Neural cell (in vitro differentiated cells): ENCODE measurements at regions not wholly inside any gene's neighbourhood (a gene's known extent, or its start where the extent isn't known, plus 50 kb on each side); places are given as distances from the start of the nearest gene placed in this dataset.

Experiments used
- H2AFZ ChIP-seq: fragments of 200-600, 300-800 bp; sonication (generic), shearing (Covaris generic); 2 replicates; pipeline ENCODE4 v1.6.0; 2014; ENCODE audit warnings: low read depth, mild to moderate bottlenecking, antibody characterized with exemption, low read length, moderate library complexity
- H3F3A ChIP-seq: fragments of 200-600 bp; shearing (Covaris generic); 2 replicates; pipeline ENCODE4 v1.6.1; 2016; ENCODE audit warnings: mild to moderate bottlenecking, moderate library complexity, mixed read lengths, antibody characterized with exemption, low read length; ENCODE audit not compliant: insufficient read depth, poor library complexity, severe bottlenecking
- H3K27ac ChIP-seq: fragments of 200-600, 300-800 bp; sonication (generic), shearing (Covaris generic); 2 replicates; pipeline ENCODE4 v1.5.1; 2014; ENCODE audit warnings: mild to moderate bottlenecking, low read length, moderate library complexity
- H3K27me3 ChIP-seq: fragments of 300-800, 200-600 bp; sonication (generic), shearing (Covaris generic); 2 replicates; pipeline ENCODE4 v1.6.0; 2014; ENCODE audit warnings: mild to moderate bottlenecking, low read depth, low read length, moderate library complexity; ENCODE audit not compliant: insufficient read depth
- H3K36me3 ChIP-seq: fragments of 300-800, 200-600 bp; sonication (generic), shearing (Covaris generic); 2 replicates; pipeline ENCODE4 v1.5.1; 2014; ENCODE audit warnings: mild to moderate bottlenecking, antibody characterized with exemption, low read length, moderate library complexity; ENCODE audit not compliant: insufficient read depth
- H3K4me2 ChIP-seq: fragments of 300-800, 200-600 bp; sonication (generic), shearing (Covaris generic); 2 replicates; pipeline ENCODE4 v1.6.0; 2014; ENCODE audit warnings: mild to moderate bottlenecking, low read length
- H3K4me3 ChIP-seq: fragments of 300-800, 200-600 bp; sonication (generic), shearing (Covaris generic); 2 replicates; pipeline ENCODE4 v1.5.1; 2014; ENCODE audit warnings: mild to moderate bottlenecking, low read length, moderate library complexity
- H3K79me2 ChIP-seq: fragments of 200-600 bp; shearing (Covaris generic); replicated peaks from 2 replicates; pipeline ENCODE4 v1.6.0; 2014; ENCODE audit warnings: mild to moderate bottlenecking, low read length, moderate library complexity; ENCODE audit not compliant: insufficient read depth
- H3K9ac ChIP-seq: fragments of 300-800, 200-600 bp; sonication (generic), shearing (Covaris generic); 2 replicates; pipeline ENCODE4 v1.6.1; 2016; ENCODE audit warnings: mild to moderate bottlenecking, low read length, mixed read lengths
- H3K9me2 ChIP-seq: fragments of 200-600 bp; shearing (Covaris generic); 2 replicates; pipeline ENCODE4 v1.6.1; 2016; ENCODE audit warnings: mild to moderate bottlenecking, low read length, mixed read lengths; ENCODE audit not compliant: insufficient read depth
- H3K9me3 ChIP-seq: fragments of 200-600, 300-800 bp; sonication (generic), shearing (Covaris generic); 2 replicates; pipeline ENCODE4 v1.6.1; 2016; ENCODE audit warnings: mild to moderate bottlenecking, mixed run types, low read length, moderate library complexity, mixed read lengths
- H4K20me1 ChIP-seq: fragments of 200-600 bp; shearing (Covaris generic); 2 replicates; pipeline ENCODE4 v1.6.1; 2016; ENCODE audit warnings: mild to moderate bottlenecking, mixed run types; ENCODE audit not compliant: insufficient read depth
- CTCF ChIP-seq: fragments of 450-650 bp; IDR thresholded peaks from 2 replicates; pipeline ENCODE4 v1.5.1; 2014; ENCODE audit warnings: antibody characterized with exemption, mild to moderate bottlenecking, moderate library complexity; ENCODE audit not compliant: poor library complexity, severe bottlenecking
- EP300 ChIP-seq: fragments of 450-650 bp; conservative IDR thresholded peaks from 2 replicates; pipeline ENCODE4 v1.6.1; 2014; ENCODE audit warnings: antibody characterized with exemption, mild to moderate bottlenecking, moderate library complexity; ENCODE audit not compliant: poor library complexity, severe bottlenecking
- EZH2 ChIP-seq: fragments of 200-600, 300-800 bp; shearing (Covaris generic), sonication (generic); IDR thresholded peaks from 2 replicates; pipeline ENCODE4 v1.6.1; 2014; ENCODE audit warnings: antibody characterized with exemption, low read length, borderline replicate concordance, mild to moderate bottlenecking; ENCODE audit not compliant: insufficient read depth, poor library complexity, severe bottlenecking
- MXI1 ChIP-seq: fragments of 450-650 bp; conservative IDR thresholded peaks from 2 replicates; pipeline ENCODE4 v1.6.1; 2014; ENCODE audit warnings: antibody characterized with exemption, mild to moderate bottlenecking; ENCODE audit not compliant: poor library complexity, severe bottlenecking
- POLR2AphosphoS5 ChIP-seq: IDR thresholded peaks from 2 replicates; pipeline ENCODE4 v1.6.1; 2012
- RAD21 ChIP-seq: fragments of 450-650 bp; conservative IDR thresholded peaks from 2 replicates; pipeline ENCODE4 v1.6.1; 2014; ENCODE audit warnings: antibody characterized with exemption, mild to moderate bottlenecking, moderate library complexity
- SMC3 ChIP-seq: fragments of 450-650 bp; conservative IDR thresholded peaks from 2 replicates; pipeline ENCODE4 v1.6.1; 2014; ENCODE audit warnings: antibody characterized with exemption, mild to moderate bottlenecking, moderate library complexity; ENCODE audit not compliant: poor library complexity
- TAF1 ChIP-seq: IDR thresholded peaks from 2 replicates; pipeline ENCODE4 v1.6.1; 2012; ENCODE audit warnings: low read depth
- TF ChIP-seq, protein P1 (sequence below): IDR thresholded peaks from 2 replicates; pipeline ENCODE4 v1.6.1; 2012; ENCODE audit warnings: borderline replicate concordance

GRCh38 chr2:2647141-2647541 lies 316.1 kb upstream of the MYT1L start:
- H2AFZ ChIP-seq: no peak overlapping the region
- H3K36me3 ChIP-seq: no peaks in the 10 kb centered on the region
- H3K9me2 ChIP-seq: no peaks in the 10 kb centered on the region
- no peak overlapping the region for H3K27ac ChIP-seq
- no peaks in the 10 kb centered on the region for H3K27me3 ChIP-seq
- no peak overlapping the region for H3K4me2 ChIP-seq
- H4K20me1 ChIP-seq: no peaks in the 10 kb centered on the region
- no peak for TF ChIP-seq CTCF
- no peak for TF ChIP-seq RAD21
- TF ChIP-seq, protein P1, sequence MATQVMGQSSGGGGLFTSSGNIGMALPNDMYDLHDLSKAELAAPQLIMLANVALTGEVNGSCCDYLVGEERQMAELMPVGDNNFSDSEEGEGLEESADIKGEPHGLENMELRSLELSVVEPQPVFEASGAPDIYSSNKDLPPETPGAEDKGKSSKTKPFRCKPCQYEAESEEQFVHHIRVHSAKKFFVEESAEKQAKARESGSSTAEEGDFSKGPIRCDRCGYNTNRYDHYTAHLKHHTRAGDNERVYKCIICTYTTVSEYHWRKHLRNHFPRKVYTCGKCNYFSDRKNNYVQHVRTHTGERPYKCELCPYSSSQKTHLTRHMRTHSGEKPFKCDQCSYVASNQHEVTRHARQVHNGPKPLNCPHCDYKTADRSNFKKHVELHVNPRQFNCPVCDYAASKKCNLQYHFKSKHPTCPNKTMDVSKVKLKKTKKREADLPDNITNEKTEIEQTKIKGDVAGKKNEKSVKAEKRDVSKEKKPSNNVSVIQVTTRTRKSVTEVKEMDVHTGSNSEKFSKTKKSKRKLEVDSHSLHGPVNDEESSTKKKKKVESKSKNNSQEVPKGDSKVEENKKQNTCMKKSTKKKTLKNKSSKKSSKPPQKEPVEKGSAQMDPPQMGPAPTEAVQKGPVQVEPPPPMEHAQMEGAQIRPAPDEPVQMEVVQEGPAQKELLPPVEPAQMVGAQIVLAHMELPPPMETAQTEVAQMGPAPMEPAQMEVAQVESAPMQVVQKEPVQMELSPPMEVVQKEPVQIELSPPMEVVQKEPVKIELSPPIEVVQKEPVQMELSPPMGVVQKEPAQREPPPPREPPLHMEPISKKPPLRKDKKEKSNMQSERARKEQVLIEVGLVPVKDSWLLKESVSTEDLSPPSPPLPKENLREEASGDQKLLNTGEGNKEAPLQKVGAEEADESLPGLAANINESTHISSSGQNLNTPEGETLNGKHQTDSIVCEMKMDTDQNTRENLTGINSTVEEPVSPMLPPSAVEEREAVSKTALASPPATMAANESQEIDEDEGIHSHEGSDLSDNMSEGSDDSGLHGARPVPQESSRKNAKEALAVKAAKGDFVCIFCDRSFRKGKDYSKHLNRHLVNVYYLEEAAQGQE: no peak
- no peak for TF ChIP-seq EZH2
- no peak for TF ChIP-seq EP300
- no peak for TF ChIP-seq MXI1
- no peak for TF ChIP-seq SMC3
- no peak for TF ChIP-seq POLR2AphosphoS5
- TF ChIP-seq TAF1: no peak
- no peak overlapping the region for H3K9ac ChIP-seq
- no peak overlapping the region for H3K4me3 ChIP-seq
- no peaks in the 10 kb centered on the region for H3K9me3 ChIP-seq
- no peaks in the 10 kb centered on the region for H3K79me2 ChIP-seq
- H3F3A ChIP-seq: no peaks in the 10 kb centered on the region

GRCh38 chr2:2646433-2647051 lies 315.5 kb upstream of the MYT1L start:
- no peak overlapping the region for H3K9ac ChIP-seq
- no peak for TF ChIP-seq CTCF

More at GRCh38 chr2:2646433-2647051, 315.5 kb upstream of the MYT1L start:
- Histone ChIP-seq H2AFZ (no peak overlapping the region), H3K27ac (no peak overlapping the region), H3F3A (no peaks in the 10 kb centered on the region), H3K79me2 (no peaks in the 10 kb centered on the region), H3K27me3 (no peaks in the 10 kb centered on the region), H3K9me3 (no peaks in the 10 kb centered on the region), H3K36me3 (no peaks in the 10 kb centered on the region), H3K4me2 (no peak overlapping the region), H4K20me1 (no peaks in the 10 kb centered on the region), H3K4me3 (no peak overlapping the region), H3K9me2 (no peaks in the 10 kb centered on the region)
